ENCODE measurements at regions not wholly inside any gene's neighbourhood (a gene's known extent, or its start where the extent isn't known, plus 50 kb on each side); places are given as distances from the start of the nearest gene placed in this dataset.

DNA sequence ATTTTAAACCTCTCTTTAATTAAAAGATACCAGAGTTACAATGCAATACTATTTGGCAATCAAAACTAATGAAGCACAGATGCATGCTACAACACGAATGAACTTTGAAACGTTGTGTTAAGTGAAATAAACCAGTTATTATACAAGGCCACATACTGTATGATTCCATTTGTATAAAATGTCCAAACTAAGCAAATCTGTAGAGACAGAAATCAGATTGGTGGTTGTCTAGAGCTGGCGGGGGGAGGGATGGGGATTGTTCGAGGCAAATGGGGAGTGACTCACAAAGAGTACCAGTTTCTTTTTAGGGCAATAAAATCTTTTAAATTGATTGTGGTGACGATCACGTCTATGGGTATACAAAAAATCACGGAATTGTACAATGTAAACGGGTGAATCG, 677.0 kb downstream of the NTRK3 start:
- Histone ChIP-seq H2BK15ac (ENCODE audit: low read length) (no peak overlapping the region), H2BK12ac (ENCODE audit: low read depth, low read length) (no peak overlapping the region), H3K36me3 (ENCODE audit: control insufficient read depth in 2 of 4, insufficient read depth in 4 of 4, low read length in 3 of 4) (no peaks in the 10 kb centered on the region), H4K20me1 (replicated peaks in 1 of 2; ENCODE audit: control insufficient read depth in 1 of 2, insufficient read depth in 2 of 2, low read length in 2 of 2) (no peaks in the 10 kb centered on the region), H3K27ac (ENCODE audit: low read depth, low read length) (no peak overlapping the region), H3K79me2 (ENCODE audit: control insufficient read depth in 1 of 2, insufficient read depth in 2 of 2, low read length in 2 of 2) (no peaks in the 10 kb centered on the region), H3K4ac (replicated peaks; ENCODE audit: insufficient read length, low read depth, low read length) (no peak overlapping the region), H2BK5ac (ENCODE audit: low read depth, low read length) (no peak overlapping the region), H3K23me2 (ENCODE audit: low read depth, low read length) (no peaks in the 10 kb centered on the region), H3K14ac (ENCODE audit: insufficient read length) (no peak overlapping the region), H2BK20ac (ENCODE audit: low read length) (no peak overlapping the region), H2BK120ac (replicated peaks; ENCODE audit: low read depth, low read length) (no peak overlapping the region), H3K23ac (ENCODE audit: insufficient read length) (no peak overlapping the region), H2AFZ (ENCODE audit: low read length) (no peak overlapping the region), H2AK5ac (ENCODE audit: low read depth, low read length) (no peak overlapping the region), H4K91ac (replicated peaks; ENCODE audit: insufficient read length, low read length) (no peak overlapping the region), H3K79me1 (ENCODE audit: low read depth, low read length) (no peaks in the 10 kb centered on the region), H3K9me3 (ENCODE audit: insufficient read depth in 2 of 2, low read depth in 1 of 2, low read length in 1 of 2) (no peaks in the 10 kb centered on the region), H3K56ac (replicated peaks; ENCODE audit: insufficient read length, low read depth, low read length) (no peak overlapping the region), H4K5ac (ENCODE audit: insufficient read length, low read depth, low read length) (no peak overlapping the region), H3K4me2 (ENCODE audit: insufficient read depth in 1 of 2, low read depth in 2 of 2, low read length in 2 of 2) (no peak overlapping the region), H3K4me1 (replicated peaks in 1 of 4; ENCODE audit: control insufficient read depth in 3 of 4, insufficient read depth in 4 of 4, low read length in 3 of 4) (no peaks in the 10 kb centered on the region), H3K9ac (replicated peaks in 1 of 4; ENCODE audit: extremely low read depth in 1 of 4, low read depth in 3 of 4, low read length in 3 of 4) (no peak overlapping the region), H3K27me3 (replicated peaks in 1 of 4; ENCODE audit: control insufficient read depth in 3 of 4, extremely low read depth in 1 of 4, insufficient read depth in 3 of 4, low read length in 3 of 4) (no peaks in the 10 kb centered on the region), H3K18ac (ENCODE audit: extremely low read depth, low read length) (no peak overlapping the region), H3K4me3 (ENCODE audit: extremely low read depth in 1 of 4, insufficient read depth in 2 of 4, low read depth in 3 of 4, low read length in 4 of 4) (no peak overlapping the region), H4K8ac (ENCODE audit: extremely low read depth, insufficient read depth, low read length) (no peak overlapping the region)
- POLR2A ChIA-PET (ENCODE audit: partially characterized antibody), result no interaction called here
- 97% methylated on average over 9 of the region's 9 CpGs; no CpG with 5 or more reads in 1 of the 2 experiments for WGBS, 2 experiments (ENCODE audit: extremely low coverage in 1 of 2, insufficient coverage in 1 of 2, insufficient read length in 1 of 2, insufficient replicate concordance in 2 of 2, low coverage in 1 of 2, low lambda C conversion rate in 2 of 2, missing lambda C conversion rate in 1 of 2)
- CTCF ChIA-PET (ENCODE audit: partially characterized antibody), result interaction anchor here (0.7 to 1.7 kb wide), 2 partner anchors 26 to 667 kb away, joined by 3 to 6 read pairs; no protein-coding TSS in a partner anchor
- DNase-seq (ENCODE audit: low read depth in 1 of 2, low spot score in 2 of 2), result no peak
- no peak for TF ChIP-seq EP300 (IDR thresholded peaks at IDR 0.05; ENCODE audit: borderline replicate concordance in 1 of 2, low read depth in 2 of 2, low read length in 2 of 2)
- no peak for FAIRE-seq
